GM12891 (cell line): ENCODE measurements at regions not wholly inside any gene's neighbourhood (a gene's known extent, or its start where the extent isn't known, plus 50 kb on each side); places are given as distances from the start of the nearest gene placed in this dataset.

Source experiments
- PAX5 ChIP-seq: IDR thresholded peaks from 2 replicates; pipeline ENCODE4 v1.6.1; 2011; ENCODE audit warnings: low read length, moderate library complexity, mild to moderate bottlenecking; ENCODE audit not compliant: insufficient read depth, severe bottlenecking
- POLR2A ChIP-seq: IDR thresholded peaks from 2 replicates; pipeline ENCODE4 v1.6.1; 2011; ENCODE audit warnings: low read depth, low read length, control low read depth
- POLR2AphosphoS5 ChIP-seq: IDR thresholded peaks from 2 replicates; pipeline ENCODE4 v1.6.1; 2011; ENCODE audit warnings: low read depth, low read length, control low read depth
- TAF1 ChIP-seq: IDR thresholded peaks from 2 replicates; pipeline ENCODE4 v1.6.1; 2011; ENCODE audit warnings: low read depth, low read length, control low read depth

DNA sequence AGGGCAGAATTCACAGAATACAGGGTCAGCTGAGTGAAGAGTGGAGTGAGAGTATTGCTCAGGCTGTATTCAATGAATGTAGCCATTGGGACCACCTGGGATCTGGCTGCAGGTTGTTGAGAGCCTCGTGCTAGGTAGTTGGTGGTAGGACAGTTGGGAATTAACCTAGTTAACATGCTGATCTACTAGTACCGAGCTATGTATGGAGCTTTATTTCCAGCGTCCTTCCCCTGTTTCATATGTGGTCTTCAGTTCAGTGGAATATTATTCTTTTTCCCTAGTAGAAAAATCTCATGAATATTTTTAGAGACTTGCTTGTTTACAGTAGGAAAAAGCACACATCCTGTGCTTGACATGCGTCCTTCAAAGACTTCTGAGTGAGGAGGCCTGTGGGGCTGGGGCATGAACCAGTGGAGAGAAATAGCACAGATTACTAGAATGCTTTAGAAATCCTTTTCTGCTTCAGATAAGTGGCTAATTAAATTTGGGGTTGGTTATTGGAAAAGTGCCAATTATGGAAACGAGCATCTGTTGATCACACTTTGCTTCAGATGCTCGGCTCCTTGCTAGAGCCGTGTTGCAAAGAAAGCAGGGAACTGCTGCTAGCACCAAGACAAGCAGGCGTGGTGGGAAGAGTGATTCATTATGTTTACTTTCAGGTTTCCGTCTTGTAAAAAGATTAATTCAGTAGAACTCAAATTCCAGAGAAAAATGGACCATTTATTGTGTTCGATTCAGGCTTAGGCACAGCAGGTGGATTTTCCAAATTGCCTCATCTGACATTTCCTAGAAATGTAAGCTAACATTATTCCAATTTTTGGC lies 53.6 kb downstream of the ARF6 start:
- TF ChIP-seq POLR2A (no peak), PAX5 (no peak), TAF1 (no peak), POLR2AphosphoS5 (no peak)
